ENCODE measurements at regions not wholly inside any gene's neighbourhood (a gene's known extent, or its start where the extent isn't known, plus 50 kb on each side); places are given as distances from the start of the nearest gene placed in this dataset.

GRCh38 chr4:56118055-56118454 is 169.3 kb downstream of the CEP135 start:
- TF ChIP-seq, protein P1, sequence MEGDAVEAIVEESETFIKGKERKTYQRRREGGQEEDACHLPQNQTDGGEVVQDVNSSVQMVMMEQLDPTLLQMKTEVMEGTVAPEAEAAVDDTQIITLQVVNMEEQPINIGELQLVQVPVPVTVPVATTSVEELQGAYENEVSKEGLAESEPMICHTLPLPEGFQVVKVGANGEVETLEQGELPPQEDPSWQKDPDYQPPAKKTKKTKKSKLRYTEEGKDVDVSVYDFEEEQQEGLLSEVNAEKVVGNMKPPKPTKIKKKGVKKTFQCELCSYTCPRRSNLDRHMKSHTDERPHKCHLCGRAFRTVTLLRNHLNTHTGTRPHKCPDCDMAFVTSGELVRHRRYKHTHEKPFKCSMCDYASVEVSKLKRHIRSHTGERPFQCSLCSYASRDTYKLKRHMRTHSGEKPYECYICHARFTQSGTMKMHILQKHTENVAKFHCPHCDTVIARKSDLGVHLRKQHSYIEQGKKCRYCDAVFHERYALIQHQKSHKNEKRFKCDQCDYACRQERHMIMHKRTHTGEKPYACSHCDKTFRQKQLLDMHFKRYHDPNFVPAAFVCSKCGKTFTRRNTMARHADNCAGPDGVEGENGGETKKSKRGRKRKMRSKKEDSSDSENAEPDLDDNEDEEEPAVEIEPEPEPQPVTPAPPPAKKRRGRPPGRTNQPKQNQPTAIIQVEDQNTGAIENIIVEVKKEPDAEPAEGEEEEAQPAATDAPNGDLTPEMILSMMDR (IDR thresholded peaks at IDR 0.05; ENCODE audit: insufficient read depth, low read length, poor library complexity, severe bottlenecking), result no peak
- TF ChIP-seq EZH2phosphoT487 (conservative IDR thresholded peaks at IDR 0.05; ENCODE audit: low read length), result no peak
